MM.1S (cell line): ENCODE measurements at regions not wholly inside any gene's neighbourhood (a gene's known extent, or its start where the extent isn't known, plus 50 kb on each side); places are given as distances from the start of the nearest gene placed in this dataset.

Source experiments
- DNase-seq: peaks from one replicate; pipeline ENCODE4 v3.0.0-alpha.2; 2015
- H2AFZ ChIP-seq: fragments of 300-600 bp; sonication (generic); 2 replicates; pipeline ENCODE4 v1.6.0; 2016; ENCODE audit warnings: antibody characterized with exemption, low read length
- H3F3A ChIP-seq: fragments of 300-600 bp; sonication (generic); 2 replicates; pipeline ENCODE4 v1.6.1; 2016; ENCODE audit warnings: mild to moderate bottlenecking, antibody characterized with exemption, low read length, moderate library complexity, mixed read lengths; ENCODE audit not compliant: insufficient read depth
- H3K27ac ChIP-seq: fragments of 300-600 bp; sonication (generic); 2 replicates; pipeline ENCODE4 v1.5.1; 2016; ENCODE audit warnings: mild to moderate bottlenecking, low read length
- H3K27me3 ChIP-seq: fragments of 300-600 bp; sonication (generic); replicated peaks from 2 replicates; pipeline ENCODE4 v1.6.0; 2016; ENCODE audit warnings: low read length; ENCODE audit not compliant: insufficient read depth
- H3K36me3 ChIP-seq: fragments of 300-600 bp; sonication (generic); replicated peaks from 2 replicates; pipeline ENCODE4 v1.6.1; 2016; ENCODE audit warnings: mild to moderate bottlenecking, low read length, mixed read lengths; ENCODE audit not compliant: insufficient read depth
- H3K4me1 ChIP-seq: fragments of 300-600 bp; sonication (generic); 2 replicates; pipeline ENCODE4 v1.6.1; 2016; ENCODE audit warnings: low read length, mixed read lengths
- H3K4me2 ChIP-seq: fragments of 300-600 bp; sonication (generic); 2 replicates; pipeline ENCODE4 v1.6.0; 2016; ENCODE audit warnings: low read depth, low read length
- H3K4me3 ChIP-seq: fragments of 300-600 bp; sonication (generic); 2 replicates; pipeline ENCODE4 v1.5.1; 2016; ENCODE audit warnings: low read length, mixed read lengths
- H3K79me2 ChIP-seq: fragments of 300-600 bp; sonication (generic); 2 replicates; pipeline ENCODE4 v1.6.1; 2016; ENCODE audit warnings: mixed run types, low read length, mixed read lengths
- H3K9ac ChIP-seq: fragments of 300-600 bp; sonication (generic); 2 replicates; pipeline ENCODE4 v1.6.1; 2016; ENCODE audit warnings: low read length, mixed read lengths
- H3K9me2 ChIP-seq: fragments of 300-600 bp; sonication (generic); replicated peaks from 2 replicates; pipeline ENCODE4 v1.6.1; 2016; ENCODE audit warnings: mild to moderate bottlenecking, low read length, mixed read lengths; ENCODE audit not compliant: insufficient read depth
- H3K9me3 ChIP-seq: fragments of 300-600 bp; sonication (generic); replicated peaks from 2 replicates; pipeline ENCODE4 v1.6.1; 2016; ENCODE audit warnings: mild to moderate bottlenecking, low read length, mixed read lengths; ENCODE audit not compliant: insufficient read depth
- H4K20me1 ChIP-seq: fragments of 300-600 bp; sonication (generic); 2 replicates; pipeline ENCODE4 v1.6.1; 2016; ENCODE audit warnings: mild to moderate bottlenecking, low read length, moderate library complexity, mixed read lengths; ENCODE audit not compliant: insufficient read depth
- EZH2 ChIP-seq: fragments of 300-600 bp; sonication (generic); optimal IDR thresholded peaks from 2 replicates; pipeline ENCODE3; 2017; ENCODE audit warnings: low read depth, mild to moderate bottlenecking, antibody characterized with exemption, low read length, mixed read lengths
- EZH2phosphoT487 ChIP-seq: fragments of 300-600 bp; sonication (generic); IDR thresholded peaks from 2 replicates; pipeline ENCODE4 v1.6.1; 2018; ENCODE audit warnings: antibody characterized with exemption, low read length
- TF ChIP-seq, protein P1 (sequence below): fragments of 300-600 bp; sonication (generic); IDR thresholded peaks from 2 replicates; pipeline ENCODE4 v1.5.1; 2016; ENCODE audit warnings: antibody characterized with exemption, low read length, mixed read lengths

DNA sequence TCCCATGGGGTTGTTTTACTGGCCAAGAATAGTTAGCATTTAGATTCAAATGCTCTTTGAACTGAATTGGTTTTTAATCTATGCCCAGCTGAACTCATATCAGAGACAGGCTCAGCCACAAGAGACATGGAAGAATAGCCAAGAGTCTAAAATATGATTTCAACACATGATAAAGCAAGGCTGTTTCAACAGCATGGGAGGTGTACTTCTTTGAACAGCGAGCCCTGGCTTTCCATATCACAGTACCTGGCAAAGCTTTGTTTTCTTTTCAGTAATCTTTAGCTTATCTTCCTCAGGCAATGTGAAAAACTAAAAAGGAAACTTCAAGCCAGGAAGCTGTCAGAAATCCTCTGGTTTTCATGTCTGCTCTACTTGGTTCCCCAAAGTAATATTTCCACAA, 413.6 kb upstream of the ADAMTS9 start:
- no peak overlapping the region for H3K27ac ChIP-seq
- H3K4me3 ChIP-seq, result no peak overlapping the region
- no peaks in the 10 kb centered on the region for H3K27me3 ChIP-seq
- H3K4me2 ChIP-seq, result no peak overlapping the region
- no peaks in the 10 kb centered on the region for H4K20me1 ChIP-seq
- DNase-seq, result no peak
- H3K4me1 ChIP-seq, result no peaks in the 10 kb centered on the region
- no peak for TF ChIP-seq EZH2
- no peak for TF ChIP-seq EZH2phosphoT487
- H3K9ac ChIP-seq, result no peak overlapping the region
- no peaks in the 10 kb centered on the region for H3K79me2 ChIP-seq
- H3K9me3 ChIP-seq, result no peaks in the 10 kb centered on the region
- no peaks in the 10 kb centered on the region for H3K9me2 ChIP-seq
- H3K36me3 ChIP-seq, result no peaks in the 10 kb centered on the region
- H3F3A ChIP-seq, result no peaks in the 10 kb centered on the region
- no peak overlapping the region for H2AFZ ChIP-seq

DNA sequence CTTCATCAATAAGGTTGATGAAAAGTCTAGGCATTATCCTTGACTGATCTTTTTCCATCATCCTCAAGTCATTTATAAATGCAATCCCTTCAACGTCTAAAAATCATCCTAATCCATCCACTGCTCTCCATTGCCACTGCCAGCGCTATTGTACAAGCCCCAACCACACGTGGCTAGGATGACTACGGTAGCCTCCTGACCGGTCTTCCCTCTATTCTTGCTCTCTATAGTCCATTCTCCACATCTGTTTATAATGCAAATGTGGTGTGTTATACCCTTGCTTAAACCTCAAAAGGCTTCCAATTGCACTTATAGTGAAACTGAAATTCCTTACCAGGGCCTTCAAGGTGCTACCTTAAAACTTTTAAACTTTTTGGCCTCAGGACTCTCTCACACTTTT, 410.6 kb upstream of the ADAMTS9 start:
- TF ChIP-seq EZH2phosphoT487 (no peak), EZH2 (no peak)
- TF ChIP-seq, protein P1, sequence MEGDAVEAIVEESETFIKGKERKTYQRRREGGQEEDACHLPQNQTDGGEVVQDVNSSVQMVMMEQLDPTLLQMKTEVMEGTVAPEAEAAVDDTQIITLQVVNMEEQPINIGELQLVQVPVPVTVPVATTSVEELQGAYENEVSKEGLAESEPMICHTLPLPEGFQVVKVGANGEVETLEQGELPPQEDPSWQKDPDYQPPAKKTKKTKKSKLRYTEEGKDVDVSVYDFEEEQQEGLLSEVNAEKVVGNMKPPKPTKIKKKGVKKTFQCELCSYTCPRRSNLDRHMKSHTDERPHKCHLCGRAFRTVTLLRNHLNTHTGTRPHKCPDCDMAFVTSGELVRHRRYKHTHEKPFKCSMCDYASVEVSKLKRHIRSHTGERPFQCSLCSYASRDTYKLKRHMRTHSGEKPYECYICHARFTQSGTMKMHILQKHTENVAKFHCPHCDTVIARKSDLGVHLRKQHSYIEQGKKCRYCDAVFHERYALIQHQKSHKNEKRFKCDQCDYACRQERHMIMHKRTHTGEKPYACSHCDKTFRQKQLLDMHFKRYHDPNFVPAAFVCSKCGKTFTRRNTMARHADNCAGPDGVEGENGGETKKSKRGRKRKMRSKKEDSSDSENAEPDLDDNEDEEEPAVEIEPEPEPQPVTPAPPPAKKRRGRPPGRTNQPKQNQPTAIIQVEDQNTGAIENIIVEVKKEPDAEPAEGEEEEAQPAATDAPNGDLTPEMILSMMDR, result no peak
- Histone ChIP-seq H3K4me2 (no peak overlapping the region), H3K9ac (no peak overlapping the region), H3K9me2 (no peaks in the 10 kb centered on the region), H3K79me2 (no peaks in the 10 kb centered on the region), H3K4me3 (no peak overlapping the region), H3K4me1 (no peaks in the 10 kb centered on the region), H3K9me3 (no peaks in the 10 kb centered on the region), H3K27me3 (no peaks in the 10 kb centered on the region), H4K20me1 (no peaks in the 10 kb centered on the region), H3K27ac (no peak overlapping the region), H3F3A (no peaks in the 10 kb centered on the region), H2AFZ (no peak overlapping the region), H3K36me3 (no peaks in the 10 kb centered on the region)
- no peak for DNase-seq

DNA sequence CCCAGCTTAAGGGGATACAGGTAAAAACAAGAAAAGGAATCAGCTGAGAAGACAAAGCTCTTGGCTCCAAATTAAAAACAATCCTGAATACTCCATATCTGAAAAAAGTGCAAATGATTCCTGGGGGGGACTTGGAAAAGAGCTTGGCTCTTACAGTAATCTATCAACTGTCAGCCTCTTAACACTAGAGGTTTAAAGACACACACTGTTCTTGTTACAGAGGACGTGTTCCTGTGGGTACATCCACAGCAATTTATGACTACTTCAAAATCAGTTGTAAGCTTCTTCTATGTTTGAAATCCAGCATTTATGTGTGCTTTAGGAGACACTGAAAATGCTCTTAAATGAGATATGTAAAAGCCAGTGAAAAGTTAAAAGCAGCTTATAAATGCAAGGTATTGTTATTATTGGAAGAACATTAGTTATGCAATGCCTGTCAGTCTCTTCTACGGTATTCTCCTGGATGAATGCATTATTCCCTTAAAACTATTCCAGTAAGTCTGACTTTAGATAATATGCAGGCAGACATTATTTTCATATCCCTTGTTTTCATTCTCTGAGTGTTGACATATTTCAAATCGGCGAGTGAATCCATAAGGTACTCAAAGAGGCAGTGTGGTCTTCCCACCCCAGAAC, 408.4 kb upstream of the ADAMTS9 start:
- no peaks in the 10 kb centered on the region for H3K9me2 ChIP-seq
- no peaks in the 10 kb centered on the region for H3K4me1 ChIP-seq
- H3F3A ChIP-seq, result no peaks in the 10 kb centered on the region
- H3K9me3 ChIP-seq, result no peaks in the 10 kb centered on the region
- H3K27ac ChIP-seq, result no peak overlapping the region
- DNase-seq, result no peak
- no peaks in the 10 kb centered on the region for H4K20me1 ChIP-seq
- TF ChIP-seq EZH2 (no peak), EZH2phosphoT487 (no peak)
- TF ChIP-seq, protein P1, result no peak
- H3K79me2 ChIP-seq, result no peaks in the 10 kb centered on the region
- no peaks in the 10 kb centered on the region for H3K27me3 ChIP-seq
- no peaks in the 10 kb centered on the region for H3K36me3 ChIP-seq
- H3K4me2 ChIP-seq, result no peak overlapping the region
- no peak overlapping the region for H3K9ac ChIP-seq
- no peak overlapping the region for H3K4me3 ChIP-seq
- no peak overlapping the region for H2AFZ ChIP-seq

DNA sequence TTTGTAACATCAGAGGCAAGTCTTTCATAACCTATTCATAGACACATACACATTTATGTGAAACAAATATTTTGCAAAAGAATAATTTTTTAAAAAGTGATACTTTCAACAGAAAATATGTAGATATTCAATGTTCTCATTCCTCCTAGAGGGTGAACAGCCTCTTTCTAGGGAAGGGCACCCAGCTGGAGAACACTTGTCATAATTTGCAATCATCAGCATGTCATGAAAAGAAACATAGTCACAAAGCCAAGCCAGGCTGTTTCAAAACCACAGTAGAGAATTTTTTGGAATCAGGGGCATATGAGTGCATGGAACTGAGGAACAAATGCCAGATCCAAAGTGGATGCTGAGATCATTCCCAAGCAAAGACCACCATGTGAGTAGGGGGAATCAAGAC, 406.9 kb upstream of the ADAMTS9 start:
- no peak overlapping the region for H3K4me3 ChIP-seq
- no peaks in the 10 kb centered on the region for H4K20me1 ChIP-seq
- no peak overlapping the region for H3K4me2 ChIP-seq
- H3K9me3 ChIP-seq, result no peaks in the 10 kb centered on the region
- no peaks in the 10 kb centered on the region for H3K4me1 ChIP-seq
- H3K36me3 ChIP-seq, result no peaks in the 10 kb centered on the region
- no peaks in the 10 kb centered on the region for H3K79me2 ChIP-seq
- no peaks in the 10 kb centered on the region for H3K9me2 ChIP-seq
- H3K9ac ChIP-seq, result no peak overlapping the region
- TF ChIP-seq, protein P1, result no peak
- TF ChIP-seq EZH2 (no peak), EZH2phosphoT487 (no peak)
- H3K27ac ChIP-seq, result no peak overlapping the region
- H2AFZ ChIP-seq, result no peak overlapping the region
- no peaks in the 10 kb centered on the region for H3F3A ChIP-seq
- DNase-seq, result no peak
- no peaks in the 10 kb centered on the region for H3K27me3 ChIP-seq
